KOPT-K1 (cell line): ENCODE measurements at regions not wholly inside any gene's neighbourhood (a gene's known extent, or its start where the extent isn't known, plus 50 kb on each side); places are given as distances from the start of the nearest gene placed in this dataset.
"Not testable (repeated sequence)": the region's sequence is repeated elsewhere in the genome, so short reads cannot be mapped to it uniquely, and the experiment has no call there.

ENCODE experiments used
- H3K27ac ChIP-seq: fragments of 200-600 bp; sonication (generic); 2 replicates; pipeline ENCODE4 v1.5.1; 2016; ENCODE audit warnings: antibody characterized with exemption, mild to moderate bottlenecking, low read depth, low read length; ENCODE audit not compliant: poor library complexity, severe bottlenecking
- H3K36me3 ChIP-seq: fragments of 200-600 bp; sonication (generic); 2 replicates; pipeline ENCODE4 v1.5.1; 2017; ENCODE audit warnings: antibody characterized with exemption, mild to moderate bottlenecking, low read length, moderate library complexity; ENCODE audit not compliant: insufficient read depth
- H3K9me3 ChIP-seq: fragments of 200-600 bp; sonication (generic); 2 replicates; pipeline ENCODE4 v1.5.1; 2017; ENCODE audit warnings: antibody characterized with exemption, low read length, mild to moderate bottlenecking; ENCODE audit not compliant: insufficient read depth, poor library complexity, severe bottlenecking

DNA sequence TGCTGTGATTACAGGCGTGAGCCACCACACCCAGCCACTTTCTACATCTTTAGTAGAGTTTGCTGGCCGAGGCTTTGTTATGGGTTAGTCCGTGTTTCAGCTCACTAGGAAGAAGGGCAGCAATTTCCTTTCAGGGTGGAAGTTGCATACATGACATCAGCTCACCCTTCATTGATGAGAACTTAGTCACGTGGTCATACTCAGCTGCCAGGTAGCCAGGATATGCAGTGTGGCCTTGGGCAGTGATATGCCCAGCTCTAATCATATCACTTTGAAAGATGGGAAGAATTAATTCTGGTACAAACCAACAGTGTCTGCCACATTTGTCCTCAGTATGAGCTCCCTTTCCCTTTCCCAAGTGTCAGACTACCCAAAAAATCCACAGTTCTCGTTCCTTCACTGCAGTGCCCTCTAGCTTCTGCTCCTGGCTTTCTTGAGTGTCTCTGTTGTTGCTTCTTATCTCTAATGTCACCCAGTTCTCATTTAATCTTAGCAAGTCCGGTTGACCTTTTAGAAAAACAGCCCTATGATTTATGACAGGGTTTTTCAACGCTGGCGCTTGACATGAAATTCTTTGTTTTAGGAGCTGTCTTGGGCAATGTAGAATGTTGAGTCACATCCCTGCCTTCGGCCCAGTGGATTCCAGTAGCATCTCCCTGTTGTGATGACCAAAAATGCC is 108.7 kb upstream of the ITGB1 start:
- no peaks in the 10 kb centered on the region for H3K36me3 ChIP-seq
- H3K27ac ChIP-seq = no peak overlapping the region
- H3K9me3 ChIP-seq = peaks cover 8% of the 10 kb centered on the region

DNA sequence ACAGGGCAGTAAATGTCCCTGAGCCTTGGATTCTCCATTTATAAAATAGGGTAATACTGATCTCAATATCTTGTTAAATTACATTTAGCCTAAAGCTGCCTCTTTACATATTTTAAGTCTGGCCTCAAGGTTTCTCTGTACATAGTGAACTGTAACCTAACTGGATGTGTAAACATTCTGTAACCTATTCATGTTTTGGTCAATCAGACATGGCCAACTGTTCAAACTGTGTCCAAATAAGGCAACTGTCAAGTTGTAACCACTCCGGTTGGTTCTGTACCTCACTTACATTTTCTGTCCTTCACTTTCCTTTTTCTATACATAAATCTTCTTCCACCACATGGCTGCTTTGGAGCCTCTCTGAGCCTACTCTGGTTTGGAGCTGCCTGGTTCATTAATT is 107.1 kb upstream of the ITGB1 start:
- Histone ChIP-seq H3K27ac (no peak overlapping the region), H3K9me3 (peaks cover 2% of the 10 kb centered on the region), H3K36me3 (no peaks in the 10 kb centered on the region)

DNA sequence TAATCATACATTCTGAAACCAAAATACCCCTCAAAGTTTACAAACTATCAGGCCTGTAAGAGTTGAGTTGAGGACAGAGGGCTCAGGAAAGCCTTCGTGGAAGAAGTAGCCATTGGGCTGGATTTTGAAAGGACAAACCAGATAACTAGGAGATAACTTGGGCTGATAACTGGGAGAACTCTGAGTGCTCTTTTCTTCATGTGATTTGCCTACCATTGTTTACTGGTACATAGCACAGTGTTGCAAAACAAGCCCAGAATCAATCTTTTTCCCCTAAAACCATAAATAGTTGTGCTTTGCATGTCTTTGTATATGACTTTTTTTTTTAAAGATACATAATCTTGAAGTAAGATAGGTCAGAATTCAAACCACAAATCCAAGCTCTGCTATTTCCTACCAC is 106.7 kb upstream of the ITGB1 start:
- H3K36me3 ChIP-seq = no peaks in the 10 kb centered on the region
- H3K9me3 ChIP-seq = no peaks in the 10 kb centered on the region
- no peak overlapping the region for H3K27ac ChIP-seq

DNA sequence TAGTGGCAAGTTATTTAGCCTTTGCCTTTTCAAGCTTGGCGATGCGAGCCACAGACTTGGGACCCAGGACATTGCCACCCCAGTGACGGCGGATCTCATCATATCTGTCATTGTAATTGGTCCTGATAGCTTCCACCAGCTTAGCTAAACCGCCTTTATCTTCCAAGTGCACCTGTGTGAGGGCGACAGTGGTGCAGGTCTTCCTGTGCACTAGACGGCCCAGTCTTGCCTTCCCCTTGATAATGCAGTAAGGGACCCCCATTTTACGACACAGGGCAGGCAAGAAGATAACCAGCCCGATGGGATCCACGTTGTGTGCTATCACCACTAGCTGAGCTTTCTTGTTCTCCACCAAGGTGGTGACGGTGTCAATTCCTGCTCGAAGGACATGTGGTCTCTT is 99.6 kb upstream of the ITGB1 start:
- no peaks in the 10 kb centered on the region for H3K9me3 ChIP-seq
- H3K27ac ChIP-seq = no peak overlapping the region

DNA sequence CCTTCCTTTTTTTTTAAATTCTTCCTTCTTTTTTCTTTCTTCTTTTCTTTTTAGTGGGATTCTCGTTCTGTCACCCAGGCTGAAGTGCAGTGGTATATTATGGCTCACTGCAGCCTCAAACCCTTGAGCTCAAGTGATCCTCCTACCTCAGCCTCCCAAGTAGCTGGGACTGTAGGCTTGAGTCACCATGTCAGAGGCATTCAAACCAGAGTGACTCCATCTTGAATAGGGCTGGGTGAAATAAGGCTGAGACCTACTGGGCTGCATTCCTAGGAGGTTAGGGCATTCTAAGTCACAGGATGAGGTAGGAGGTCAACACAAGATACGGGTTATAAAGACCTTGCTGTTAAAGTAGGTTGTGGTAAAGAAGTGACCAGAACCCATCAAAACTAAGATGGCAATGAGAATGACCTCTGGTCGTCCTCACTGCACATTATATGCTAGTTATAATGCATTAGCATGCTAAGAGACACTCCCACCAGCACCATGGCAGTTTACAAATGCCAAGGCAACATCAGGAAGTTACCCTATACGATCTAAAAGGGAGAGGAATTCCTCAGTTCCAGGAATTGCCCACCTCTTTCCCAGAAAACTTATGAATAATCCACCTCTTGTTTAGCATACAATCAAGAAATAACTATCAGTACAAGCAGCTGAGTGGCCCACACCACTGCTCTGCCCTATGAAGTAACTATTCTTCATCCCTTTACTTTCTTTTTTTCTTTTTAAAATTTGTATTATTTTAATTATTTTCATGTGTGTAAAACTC is 99.0 kb upstream of the ITGB1 start:
- Histone ChIP-seq H3K9me3 (no peaks in the 10 kb centered on the region), H3K27ac (no peak overlapping the region), H3K36me3 (no peaks in the 10 kb centered on the region)

More for the DNA sequence above, 99.6 kb upstream of the ITGB1 start:
- no peaks in the 10 kb centered on the region for H3K36me3 ChIP-seq

DNA sequence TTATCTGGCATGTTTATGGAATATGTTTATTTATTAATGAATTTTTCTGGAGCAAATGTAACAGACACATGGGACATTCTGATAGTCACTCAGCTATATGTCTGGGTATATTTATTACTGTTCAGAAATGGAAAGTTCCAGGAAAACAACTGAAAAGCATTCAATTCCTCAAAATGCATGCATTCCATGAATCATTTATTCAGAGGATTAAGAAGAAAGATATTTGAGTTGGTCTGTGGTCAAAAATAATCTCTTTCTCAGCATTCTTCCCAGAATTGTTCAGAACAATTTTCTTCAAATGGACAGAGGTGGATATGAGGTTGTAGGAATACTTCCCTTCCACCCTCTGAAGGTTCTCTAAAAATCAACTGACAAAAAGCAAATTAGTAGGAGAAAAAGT is 97.6 kb upstream of the ITGB1 start:
- Histone ChIP-seq H3K9me3 (no peaks in the 10 kb centered on the region), H3K36me3 (no peaks in the 10 kb centered on the region), H3K27ac (no peak overlapping the region)

DNA sequence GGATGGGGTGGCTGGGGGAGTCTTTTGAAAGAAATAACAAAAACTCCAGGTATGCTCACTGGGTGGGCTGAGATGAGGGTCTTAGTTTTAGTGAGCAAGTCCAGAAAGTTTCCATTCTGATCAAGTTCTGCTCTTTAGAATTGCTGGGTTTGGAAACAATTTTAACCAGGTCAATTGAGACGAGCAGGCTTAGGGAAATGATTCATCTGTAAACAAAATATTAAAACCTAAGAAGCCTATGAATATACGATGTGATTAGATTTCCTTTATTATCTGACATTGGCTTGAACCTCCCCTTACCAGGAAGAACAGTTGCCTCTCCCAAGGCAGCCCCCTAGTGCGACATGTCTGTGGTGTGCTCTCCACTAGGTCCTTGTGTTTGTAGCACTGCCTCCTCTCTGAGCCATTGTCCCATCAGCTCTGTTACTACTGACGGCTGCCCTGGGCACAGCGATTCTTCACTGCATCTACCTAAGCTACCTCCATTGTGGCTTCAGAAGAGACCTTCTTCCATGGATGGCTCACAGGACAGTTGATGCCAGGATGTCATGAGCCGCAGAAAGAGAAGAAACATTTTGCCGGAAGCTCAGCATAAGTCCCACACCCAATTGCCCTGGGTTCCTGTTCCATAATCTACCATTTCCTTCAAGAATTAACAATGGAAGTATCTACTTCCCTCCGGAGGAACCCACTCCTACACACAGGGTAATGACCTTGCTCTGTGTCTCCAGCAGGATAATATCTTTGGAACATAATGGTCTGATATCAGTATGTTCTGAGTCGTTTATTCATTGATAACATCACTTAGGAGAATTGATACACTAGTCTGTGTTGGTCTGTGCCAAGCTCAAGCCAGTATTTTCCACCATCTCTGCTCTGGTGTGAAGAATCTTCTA is 95.1 kb upstream of the ITGB1 start:
- H3K36me3 ChIP-seq = no peaks in the 10 kb centered on the region
- no peaks in the 10 kb centered on the region for H3K9me3 ChIP-seq
- no peak overlapping the region for H3K27ac ChIP-seq

DNA sequence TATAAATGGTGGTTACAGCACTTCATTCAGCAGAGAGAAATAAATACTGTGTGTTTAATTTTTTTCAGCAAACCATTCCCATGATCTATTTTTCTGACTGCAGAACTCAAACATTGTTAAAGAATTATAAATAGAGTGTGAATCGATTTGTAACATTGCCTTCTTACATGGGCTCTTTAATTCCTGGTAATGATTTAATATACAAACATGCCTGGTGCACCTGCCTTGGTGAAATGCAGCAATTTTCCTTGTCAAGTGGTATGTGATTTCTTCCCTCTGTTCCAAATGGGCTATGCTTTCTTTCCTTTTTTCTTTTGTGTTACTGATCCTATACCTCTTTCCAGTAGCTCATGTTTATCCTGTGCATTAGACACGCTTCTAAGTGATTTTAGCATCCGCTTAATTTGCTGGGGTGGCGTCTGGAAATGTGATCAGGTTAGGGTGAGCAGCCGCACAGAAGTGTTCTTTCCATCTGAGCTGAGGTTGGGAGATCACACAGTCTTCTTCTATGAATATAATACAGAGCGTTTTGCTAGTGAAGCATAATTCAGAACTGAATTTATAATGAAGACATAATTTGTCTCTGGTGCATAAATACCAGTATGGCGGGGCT is 94.3 kb upstream of the ITGB1 start:
- H3K36me3 ChIP-seq = no peaks in the 10 kb centered on the region
- no peaks in the 10 kb centered on the region for H3K9me3 ChIP-seq
- H3K27ac ChIP-seq = no peak overlapping the region

DNA sequence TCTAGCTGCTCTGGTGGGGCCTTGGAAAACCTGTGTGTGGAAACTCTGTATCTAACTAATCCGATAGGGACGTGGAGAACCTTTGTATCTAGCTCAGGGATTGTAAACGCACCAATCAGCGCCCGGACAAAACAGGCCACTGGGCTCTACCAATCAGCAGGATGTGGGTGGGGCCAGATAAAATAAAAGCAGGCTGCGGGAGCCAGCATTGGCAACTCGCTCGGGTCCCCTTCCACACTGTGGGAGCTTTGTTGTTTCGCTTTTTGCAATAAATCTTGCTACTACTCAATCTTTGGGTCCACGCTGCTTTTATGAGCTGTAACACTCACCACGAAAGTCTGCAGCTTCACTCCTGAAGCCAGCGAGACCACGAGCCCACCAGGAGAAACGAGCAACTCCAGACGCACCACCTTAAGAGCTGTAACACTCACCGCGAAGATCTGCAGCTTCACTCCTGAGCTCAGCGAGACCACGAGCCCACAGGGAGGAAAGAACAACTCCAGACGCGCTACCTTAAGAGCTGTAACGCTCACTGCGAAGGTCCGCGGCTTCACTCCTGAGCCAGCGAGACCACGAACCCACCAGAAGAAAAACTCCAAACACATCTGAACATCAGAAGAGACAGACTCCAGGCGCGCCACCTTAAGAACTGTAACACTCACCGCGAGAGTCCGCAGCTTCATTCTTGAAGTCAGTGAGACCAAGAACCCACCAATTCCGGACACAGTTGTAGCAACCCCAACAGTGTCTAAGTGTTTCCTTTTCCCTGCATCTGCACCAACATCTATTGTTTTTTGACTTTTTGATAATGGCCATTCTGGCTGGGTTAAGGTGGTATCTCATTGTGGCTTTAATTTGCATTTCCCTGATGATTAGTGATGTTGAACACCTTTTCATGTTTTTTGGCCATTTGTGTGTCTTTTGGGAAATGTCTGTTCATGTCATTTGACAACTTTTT is 92.2 kb upstream of the ITGB1 start:
- H3K9me3 ChIP-seq, H3K36me3 ChIP-seq: not testable (repeated sequence)
- peak overlapping the region; percentile 55 for H3K27ac ChIP-seq

DNA sequence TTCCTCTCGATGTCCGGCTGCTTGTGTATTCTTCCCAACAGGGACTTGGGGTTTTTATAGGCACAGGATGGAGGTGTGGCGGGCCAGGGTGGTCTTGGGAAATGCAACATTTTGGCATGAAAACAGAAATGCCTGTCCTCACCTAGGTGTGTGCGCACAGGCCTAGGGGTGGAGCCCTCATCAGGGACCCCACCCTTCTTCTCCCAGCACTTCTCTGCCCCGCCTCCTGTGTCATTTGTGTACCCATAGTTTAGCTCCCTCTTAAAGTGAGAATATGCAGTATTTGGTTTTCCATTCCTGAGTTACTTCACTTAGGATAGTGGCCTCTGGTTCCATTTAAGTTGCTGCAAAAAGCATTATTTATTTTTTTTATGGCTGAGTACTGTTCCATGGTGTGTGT is 90.2 kb upstream of the ITGB1 start:
- H3K36me3 ChIP-seq = no peaks in the 10 kb centered on the region
- no peak overlapping the region for H3K27ac ChIP-seq
- no peaks in the 10 kb centered on the region for H3K9me3 ChIP-seq

DNA sequence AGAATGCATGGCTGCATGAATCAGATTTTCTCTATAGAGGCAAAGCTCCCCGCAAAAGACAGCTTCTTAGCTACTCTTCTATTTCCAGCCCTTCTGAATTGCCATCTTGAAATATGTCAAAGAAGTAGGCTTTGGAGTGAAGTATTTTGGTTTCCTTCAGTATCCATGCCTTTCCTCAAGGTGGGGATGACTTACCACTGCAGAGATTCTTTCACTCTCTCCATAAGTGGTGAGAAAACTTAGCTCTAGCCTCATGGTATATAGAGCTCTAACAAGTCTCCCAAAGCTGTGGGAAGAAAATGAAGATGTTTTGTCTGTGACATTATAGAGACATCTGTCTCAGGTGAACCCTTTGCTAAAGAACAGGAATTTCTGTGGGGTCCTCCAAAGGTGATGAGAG is 89.6 kb upstream of the ITGB1 start:
- H3K27ac ChIP-seq = no peak overlapping the region
- H3K9me3 ChIP-seq = no peaks in the 10 kb centered on the region
- H3K36me3 ChIP-seq = no peaks in the 10 kb centered on the region

DNA sequence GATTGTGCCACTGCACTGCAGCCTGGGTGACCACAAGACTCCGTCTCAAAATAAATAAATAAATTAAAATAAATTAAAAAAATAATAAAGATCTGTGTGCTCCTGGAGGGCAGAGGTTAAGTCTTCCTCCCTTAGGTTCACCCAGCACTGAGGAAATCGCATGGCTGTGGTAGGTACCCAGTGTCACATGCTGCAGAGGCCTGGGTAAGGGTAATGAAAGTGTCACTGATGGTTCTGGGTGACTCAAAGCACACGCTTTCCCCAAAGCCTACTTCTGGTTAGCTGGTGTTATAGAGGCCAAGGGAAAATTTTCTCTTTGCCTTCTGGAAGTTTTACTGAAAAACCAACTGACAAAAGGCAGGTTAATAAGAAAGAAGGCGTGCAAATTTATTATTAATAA is 88.8 kb upstream of the ITGB1 start:
- H3K36me3 ChIP-seq = no peaks in the 10 kb centered on the region
- H3K9me3 ChIP-seq = no peaks in the 10 kb centered on the region
- H3K27ac ChIP-seq = no peak overlapping the region

DNA sequence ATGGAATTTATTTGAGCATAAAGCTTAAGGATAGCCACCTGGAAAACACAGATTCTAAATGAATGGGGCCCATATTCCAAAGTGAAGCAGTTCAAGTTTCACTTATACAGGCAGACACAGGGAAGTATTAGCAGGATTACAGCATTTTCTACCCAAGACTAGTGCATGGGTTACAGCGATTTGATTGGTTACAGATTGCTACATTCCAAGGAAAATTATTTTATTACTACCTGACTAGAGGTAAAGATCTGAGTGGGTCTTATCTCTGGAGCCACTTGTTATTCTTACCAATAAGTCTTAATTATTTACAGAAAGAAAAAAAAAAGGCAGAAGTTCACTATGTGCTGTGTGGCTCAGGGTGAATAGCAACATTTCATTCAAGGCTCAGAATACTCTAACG is 87.4 kb upstream of the ITGB1 start:
- Histone ChIP-seq H3K36me3 (no peaks in the 10 kb centered on the region), H3K27ac (no peak overlapping the region), H3K9me3 (no peaks in the 10 kb centered on the region)

DNA sequence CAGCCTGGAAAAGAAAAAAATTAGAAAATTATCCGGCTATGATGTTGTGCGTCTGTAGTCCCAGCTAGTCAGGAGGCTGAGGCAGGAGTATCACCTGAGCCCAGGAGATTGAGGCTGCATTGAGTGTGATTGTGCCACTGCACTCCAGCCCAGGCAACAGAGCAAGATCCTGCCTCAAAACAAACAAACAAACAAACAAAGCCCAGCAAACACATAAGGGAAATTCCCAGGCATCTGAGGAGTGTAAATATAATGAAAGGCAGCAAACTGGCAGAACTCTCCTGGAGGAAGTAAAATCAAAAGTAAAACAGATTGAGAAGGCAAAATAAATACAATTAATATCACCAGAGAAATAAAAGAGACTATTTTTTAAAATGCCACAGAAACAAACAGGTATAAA is 84.5 kb upstream of the ITGB1 start:
- no peak overlapping the region for H3K27ac ChIP-seq
- H3K9me3 ChIP-seq = no peaks in the 10 kb centered on the region
- H3K36me3 ChIP-seq = no peaks in the 10 kb centered on the region
